ENCODE measurements at regions not wholly inside any gene's neighbourhood (a gene's known extent, or its start where the extent isn't known, plus 50 kb on each side); places are given as distances from the start of the nearest gene placed in this dataset.

GRCh38 chr2:195360242-195360641 lies 296.8 kb upstream of the SLC39A10 start:
- TF ChIP-seq ZNF221 (tag by site-specific recombination; IDR thresholded peaks at IDR 0.05; ENCODE audit: borderline replicate concordance) (no peak), YY2 (tag by site-specific recombination; IDR thresholded peaks at IDR 0.05) (no peak)
- POLR2A ChIA-PET: no interaction called here
- H3K27ac ChIP-seq (ENCODE audit: extremely low read depth, low read depth, low read length): no peak overlapping the region
- no peaks in the 10 kb centered on the region for H3K4me1 ChIP-seq (ENCODE audit: control insufficient read depth, insufficient read depth, low read length)
- CTCF ChIA-PET: interaction anchor here (0.8 kb wide), 1 partner anchor 9 kb away, joined by 5 read pairs; no protein-coding TSS in a partner anchor
- no peaks in the 10 kb centered on the region for H3K9me3 ChIP-seq (ENCODE audit: control insufficient read depth, insufficient read depth, low read depth, low read length)
- no peaks in the 10 kb centered on the region for H3K36me3 ChIP-seq (ENCODE audit: control insufficient read depth in 2 of 2, insufficient read depth in 1 of 2, low read length in 2 of 2)
- H3K4me3 ChIP-seq (ENCODE audit: low read depth, low read length): no peak overlapping the region

GRCh38 chr2:195359043-195359735 lies 297.8 kb upstream of the SLC39A10 start:
- CTCF ChIA-PET: no interaction called here
- TF ChIP-seq KLF9 (tag by site-specific recombination; IDR thresholded peaks at IDR 0.05; ENCODE audit: low read depth) (no peak), ZBTB20 (tag by site-specific recombination; IDR thresholded peaks at IDR 0.05) (no peak), GLI2 (tag by site-specific recombination; IDR thresholded peaks at IDR 0.05; ENCODE audit: borderline replicate concordance, low read depth) (no peak), ZNF449 (tag by site-specific recombination; IDR thresholded peaks at IDR 0.05) (no peak), PRDM1 (tag by site-specific recombination; IDR thresholded peaks at IDR 0.05) (no peak), ZNF169 (tag by site-specific recombination; IDR thresholded peaks at IDR 0.05) (no peak), ZSCAN5A (tag by site-specific recombination; IDR thresholded peaks at IDR 0.05) (no peak), ZNF624 (tag by site-specific recombination; IDR thresholded peaks at IDR 0.05) (no peak), ZNF701 (tag by site-specific recombination; IDR thresholded peaks at IDR 0.05) (no peak), ZNF639 (tag by site-specific recombination; IDR thresholded peaks at IDR 0.05) (no peak), TSHZ1 (tag by site-specific recombination; IDR thresholded peaks at IDR 0.05; ENCODE audit: borderline replicate concordance) (no peak), ZNF175 (tag by site-specific recombination; IDR thresholded peaks at IDR 0.05) (no peak), ZNF311 (tag by site-specific recombination; IDR thresholded peaks at IDR 0.05; ENCODE audit: borderline replicate concordance) (no peak), ZNF571 (tag by site-specific recombination; IDR thresholded peaks at IDR 0.05) (no peak)
- Histone ChIP-seq H3K9me3 (ENCODE audit: control insufficient read depth, insufficient read depth, low read depth, low read length) (no peaks in the 10 kb centered on the region), H3K4me3 (ENCODE audit: low read depth, low read length) (no peak overlapping the region), H3K27ac (ENCODE audit: extremely low read depth, low read depth, low read length) (no peak overlapping the region), H3K36me3 (ENCODE audit: control insufficient read depth in 2 of 2, insufficient read depth in 1 of 2, low read length in 2 of 2) (no peaks in the 10 kb centered on the region), H3K4me1 (ENCODE audit: control insufficient read depth, insufficient read depth, low read length) (no peaks in the 10 kb centered on the region)
- POLR2A ChIA-PET: interaction anchor here (0.6 kb wide), 1 partner anchor 88 kb away, joined by 3 read pairs; no protein-coding TSS in a partner anchor
